Stimulated activated CD8-positive, alpha-beta memory T cell treated with anti-CD3 and anti-CD28 coated beads, Interleukin-4, amount 100 ng/mL, for 1 hour (primary cell): ENCODE measurements at regions not wholly inside any gene's neighbourhood (a gene's known extent, or its start where the extent isn't known, plus 50 kb on each side); places are given as distances from the start of the nearest gene placed in this dataset.
"Not testable (repeated sequence)": the region's sequence is repeated elsewhere in the genome, so short reads cannot be mapped to it uniquely, and the experiment has no call there.

Experiments used
- DNase-seq, 2 donors: peaks; one replicate each; pipeline ENCODE4 v3.0.0-alpha.2; 2020; ENCODE audit warnings: low read depth in 2 of 2, low spot score in 1 of 2

- no peak for DNase-seq
Observed at GRCh38 chr5:36389245-36389644, 87.5 kb upstream of the RANBP3L start.

DNA sequence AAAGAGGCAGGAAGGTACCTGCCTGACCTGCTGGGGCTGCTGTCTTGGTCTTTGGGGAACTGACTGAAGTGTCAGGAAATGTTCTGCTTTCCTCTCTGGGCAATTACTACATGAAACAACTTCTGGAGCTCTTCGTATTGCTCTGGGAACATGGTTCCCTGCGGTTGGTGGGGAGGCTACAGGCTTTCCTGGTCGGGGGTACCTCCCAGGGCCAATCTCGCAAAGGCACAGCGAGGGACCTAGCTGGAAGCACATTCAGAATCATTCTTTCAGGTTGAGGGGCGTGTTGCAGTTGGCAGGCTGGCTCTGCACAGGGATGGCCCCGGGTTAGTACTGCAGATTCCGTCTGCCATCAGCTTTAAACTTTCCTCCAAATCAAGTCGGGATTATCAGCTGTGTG, 88.9 kb upstream of the RANBP3L start:
- DNase-seq, result no peak

- DNase-seq, result no peak
Observed at GRCh38 chr5:36392186-36392585, 90.5 kb upstream of the RANBP3L start.

GRCh38 chr5:36392818-36393217, 91.1 kb upstream of the RANBP3L start:
- DNase-seq, result no peak

DNA sequence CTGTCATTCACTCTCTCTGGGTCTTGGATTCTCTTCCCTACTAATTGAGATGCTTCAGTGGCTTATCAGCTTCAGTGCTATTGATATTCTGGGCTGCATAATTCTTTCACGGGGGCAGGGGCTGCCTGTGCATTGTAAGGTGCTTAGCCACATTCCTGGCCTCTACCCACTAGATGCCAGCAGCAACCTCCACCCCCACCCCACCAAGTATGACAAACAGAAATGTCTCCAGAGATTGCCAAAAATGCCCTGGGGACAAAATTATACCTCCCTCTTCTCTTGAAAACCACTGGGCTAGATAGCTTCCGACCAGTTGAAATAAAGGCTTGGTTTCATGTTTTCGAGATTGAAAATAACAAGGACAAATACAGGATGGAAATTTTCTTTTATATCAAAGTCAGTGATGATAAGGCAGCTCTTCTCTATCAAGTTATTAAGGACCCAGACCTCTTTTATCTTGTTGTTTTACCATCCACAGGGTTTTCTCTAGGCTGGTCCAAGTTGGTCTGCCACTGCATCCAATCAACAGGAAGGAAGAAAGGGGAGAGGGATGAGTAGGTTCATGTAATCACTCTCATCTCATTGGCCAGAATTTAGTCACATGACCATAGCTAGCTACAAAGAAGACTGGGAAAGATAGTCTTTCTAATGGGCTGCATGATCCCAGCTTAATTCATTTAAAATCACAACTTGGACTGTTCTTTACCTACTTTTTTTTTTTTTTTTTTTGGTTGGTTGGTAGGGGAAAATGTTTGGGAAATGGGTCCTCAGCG, 92.1 kb upstream of the RANBP3L start:
- DNase-seq, result no peak

GRCh38 chr5:36395260-36395659, 93.6 kb upstream of the RANBP3L start:
- DNase-seq, result no peak

DNA sequence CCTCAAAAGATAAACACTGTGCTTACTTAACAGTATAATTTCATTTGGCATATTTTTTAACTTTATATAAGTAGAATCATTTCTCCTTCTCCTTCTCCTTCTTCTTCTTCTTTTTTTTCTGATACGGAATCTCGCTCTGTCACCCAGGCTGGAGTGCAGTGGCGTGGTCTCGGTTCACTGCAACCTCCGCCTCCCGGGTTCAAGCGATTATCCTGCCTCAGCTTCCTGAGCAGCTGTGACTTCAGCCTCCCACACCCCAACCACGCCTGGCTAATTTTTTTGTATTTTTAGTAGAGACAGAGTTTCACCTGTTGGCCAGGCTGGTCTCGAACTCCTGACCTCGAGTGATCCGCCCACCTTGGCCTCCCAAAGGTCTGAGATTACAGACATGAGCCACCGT, 94.2 kb upstream of the RANBP3L start:
- DNase-seq, result not testable (repeated sequence)

- DNase-seq, result no peak
Observed at GRCh38 chr5:36396640-36397039, 94.9 kb upstream of the RANBP3L start.

GRCh38 chr5:36397901-36398536, 96.3 kb upstream of the RANBP3L start:
- no peak for DNase-seq

DNA sequence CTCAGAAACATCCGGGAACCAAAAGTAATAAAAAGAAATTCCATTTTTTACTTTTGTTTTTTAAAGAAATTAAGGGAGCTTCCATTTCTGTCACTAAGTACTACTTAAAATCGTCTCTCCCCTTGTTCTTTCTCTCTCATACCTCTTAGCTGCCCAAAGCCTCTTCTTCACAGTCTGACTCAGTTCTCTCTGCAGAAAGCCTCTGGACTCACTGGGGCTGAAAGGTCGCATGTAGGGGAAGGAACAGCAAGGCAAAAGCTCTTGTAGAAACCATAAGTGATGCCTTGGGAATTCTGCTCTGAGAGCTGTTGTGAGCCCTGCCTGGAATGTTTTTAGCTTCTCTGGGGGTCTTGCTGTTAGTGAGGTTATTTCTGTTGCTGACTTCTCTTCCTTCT, 100.8 kb upstream of the RANBP3L start:
- DNase-seq, result no peak

GRCh38 chr5:36403632-36404311, 102.1 kb upstream of the RANBP3L start:
- DNase-seq, result no peak

DNA sequence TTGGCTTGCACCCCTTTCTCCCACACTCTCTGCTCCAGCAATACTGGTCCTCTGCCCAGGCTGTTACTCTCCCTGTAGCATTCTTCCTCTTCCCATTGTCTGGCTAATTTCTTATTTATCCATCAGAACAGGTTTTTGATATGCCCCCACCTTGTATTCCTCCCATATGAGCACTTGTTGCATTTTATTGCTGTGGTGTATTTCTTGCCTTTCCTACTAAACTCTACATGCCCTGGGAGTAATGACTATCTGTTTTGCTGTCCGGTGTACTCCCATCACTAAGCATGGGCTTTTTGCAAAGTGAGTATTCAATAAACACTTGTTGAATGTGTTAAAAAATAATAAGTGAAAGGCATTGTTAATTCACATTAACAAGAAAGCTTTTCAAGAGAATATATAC, 104.3 kb upstream of the RANBP3L start:
- no peak for DNase-seq

- DNase-seq, result no peak
Observed at GRCh38 chr5:36407396-36407795, 105.7 kb upstream of the RANBP3L start.

GRCh38 chr5:36409711-36410110, 108.0 kb upstream of the RANBP3L start:
- DNase-seq, result not testable (repeated sequence)

DNA sequence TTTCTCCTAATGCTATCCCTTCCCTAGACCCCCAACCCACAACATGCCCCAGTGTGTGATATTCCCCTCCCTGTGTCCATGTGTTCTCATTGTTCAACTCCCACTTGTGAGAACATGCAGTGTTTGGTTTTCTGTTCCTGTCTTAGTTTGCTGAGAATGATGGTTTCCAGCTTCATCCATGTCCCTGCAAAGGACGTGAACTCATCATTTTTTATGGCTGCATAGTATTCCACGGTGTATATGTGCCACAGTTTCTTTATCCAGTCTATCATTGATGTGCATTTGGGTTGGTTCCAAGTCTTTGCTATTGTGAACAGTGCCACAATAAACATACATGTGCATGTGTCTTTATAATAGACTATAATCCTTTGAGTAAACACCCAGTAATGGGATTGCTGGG, 109.0 kb upstream of the RANBP3L start:
- DNase-seq, result not testable (repeated sequence)

- DNase-seq, result no peak
Observed at GRCh38 chr5:36414869-36415282, 113.2 kb upstream of the RANBP3L start.

DNA sequence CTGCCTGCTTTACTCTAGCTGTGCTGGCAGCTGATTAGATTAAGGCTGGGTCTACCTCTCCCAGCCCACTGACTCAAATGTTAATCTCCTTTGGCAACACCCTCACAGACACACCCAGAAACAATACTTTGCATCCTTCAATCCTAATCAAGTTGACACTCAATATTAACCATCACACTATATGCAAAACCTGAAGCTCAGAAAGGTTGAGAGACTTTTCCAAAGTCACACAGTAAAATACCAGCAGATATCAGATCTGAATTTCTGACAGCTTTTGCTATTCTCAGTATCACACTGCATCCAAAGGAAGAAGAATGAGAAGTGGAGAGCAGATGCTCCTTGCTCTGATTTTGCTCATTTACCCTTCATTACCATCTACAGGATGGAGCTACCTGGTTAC, 114.9 kb upstream of the RANBP3L start:
- DNase-seq, result no peak

DNA sequence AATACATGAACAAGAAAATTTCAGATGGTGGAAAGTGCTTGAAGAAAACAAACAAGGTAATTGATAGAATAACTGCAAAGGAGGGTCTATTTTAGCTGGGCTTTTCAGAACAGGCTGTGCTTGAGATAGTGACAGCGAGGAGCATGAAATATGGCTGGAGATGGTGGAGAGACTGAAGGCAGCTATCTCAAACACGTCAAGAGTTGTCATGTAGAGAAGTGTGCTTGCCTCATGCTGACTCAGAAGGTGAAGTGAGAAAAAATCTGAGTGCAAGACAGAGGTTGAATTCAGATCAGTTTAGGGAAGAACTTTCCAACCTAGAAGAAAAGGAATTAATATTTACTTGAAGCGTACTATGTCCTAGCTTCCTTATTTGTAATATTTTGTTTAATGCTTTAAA, 115.5 kb upstream of the RANBP3L start:
- DNase-seq, result no peak

DNA sequence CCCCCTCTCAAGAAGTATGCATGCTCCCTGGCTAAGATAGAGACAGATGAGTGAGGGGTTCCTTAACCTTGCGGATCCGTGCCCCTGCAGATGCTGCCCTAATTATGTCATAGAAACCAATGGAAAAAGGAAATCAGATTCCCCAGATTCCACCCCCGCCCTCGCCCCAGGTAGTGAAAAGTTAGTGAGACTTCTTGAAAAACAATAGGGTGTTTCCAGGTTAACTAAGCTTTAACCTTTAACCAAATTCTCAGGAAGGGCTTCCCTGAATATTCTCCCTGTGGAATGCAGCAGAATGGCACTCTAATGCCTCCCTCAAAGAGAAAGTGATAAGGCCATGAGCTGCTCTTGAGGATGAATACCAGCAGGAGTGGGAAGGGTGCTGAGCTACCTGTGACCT, 116.0 kb upstream of the RANBP3L start:
- DNase-seq, result no peak

GRCh38 chr5:36418152-36418979, 116.7 kb upstream of the RANBP3L start:
- DNase-seq, result no peak

- DNase-seq, result no peak
Observed at GRCh38 chr5:36421256-36421655, 119.6 kb upstream of the RANBP3L start.
